AG09319 (cell line): ENCODE measurements at regions not wholly inside any gene's neighbourhood (a gene's known extent, or its start where the extent isn't known, plus 50 kb on each side); places are given as distances from the start of the nearest gene placed in this dataset.

Source experiments
- DNase-seq: peaks from one replicate; pipeline ENCODE4 v3.0.0-alpha.2; 2010; ENCODE audit warnings: low read depth; ENCODE audit errors: extremely low read depth
- TF ChIP-seq, protein P1 (sequence below): IDR thresholded peaks from 2 replicates; pipeline ENCODE4 v1.5.1; 2011; ENCODE audit warnings: low read depth, mild to moderate bottlenecking, inconsistent platforms, low read length, moderate library complexity

DNA sequence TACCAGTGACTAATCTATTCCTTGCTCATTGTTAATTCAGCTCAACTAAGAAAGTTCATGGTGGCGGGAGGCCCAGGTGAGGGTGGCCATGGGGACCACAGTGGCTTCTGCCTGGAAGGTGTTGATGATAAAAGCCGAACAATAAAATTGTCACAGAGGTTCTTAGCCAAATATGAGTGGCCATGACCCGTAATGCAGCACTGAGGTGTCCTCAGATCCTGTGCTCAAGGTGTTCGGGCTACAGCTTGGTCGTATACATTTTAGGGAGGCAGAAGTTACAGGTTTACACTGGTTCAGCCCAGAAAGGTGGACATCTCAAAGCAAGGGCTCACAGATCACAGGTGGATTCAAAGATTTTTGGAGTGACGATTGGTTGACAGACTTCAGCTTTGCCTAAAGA lies 98.5 kb upstream of the SNTG2 start:
- no peak for DNase-seq
- TF ChIP-seq, protein P1, sequence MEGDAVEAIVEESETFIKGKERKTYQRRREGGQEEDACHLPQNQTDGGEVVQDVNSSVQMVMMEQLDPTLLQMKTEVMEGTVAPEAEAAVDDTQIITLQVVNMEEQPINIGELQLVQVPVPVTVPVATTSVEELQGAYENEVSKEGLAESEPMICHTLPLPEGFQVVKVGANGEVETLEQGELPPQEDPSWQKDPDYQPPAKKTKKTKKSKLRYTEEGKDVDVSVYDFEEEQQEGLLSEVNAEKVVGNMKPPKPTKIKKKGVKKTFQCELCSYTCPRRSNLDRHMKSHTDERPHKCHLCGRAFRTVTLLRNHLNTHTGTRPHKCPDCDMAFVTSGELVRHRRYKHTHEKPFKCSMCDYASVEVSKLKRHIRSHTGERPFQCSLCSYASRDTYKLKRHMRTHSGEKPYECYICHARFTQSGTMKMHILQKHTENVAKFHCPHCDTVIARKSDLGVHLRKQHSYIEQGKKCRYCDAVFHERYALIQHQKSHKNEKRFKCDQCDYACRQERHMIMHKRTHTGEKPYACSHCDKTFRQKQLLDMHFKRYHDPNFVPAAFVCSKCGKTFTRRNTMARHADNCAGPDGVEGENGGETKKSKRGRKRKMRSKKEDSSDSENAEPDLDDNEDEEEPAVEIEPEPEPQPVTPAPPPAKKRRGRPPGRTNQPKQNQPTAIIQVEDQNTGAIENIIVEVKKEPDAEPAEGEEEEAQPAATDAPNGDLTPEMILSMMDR = no peak

DNA sequence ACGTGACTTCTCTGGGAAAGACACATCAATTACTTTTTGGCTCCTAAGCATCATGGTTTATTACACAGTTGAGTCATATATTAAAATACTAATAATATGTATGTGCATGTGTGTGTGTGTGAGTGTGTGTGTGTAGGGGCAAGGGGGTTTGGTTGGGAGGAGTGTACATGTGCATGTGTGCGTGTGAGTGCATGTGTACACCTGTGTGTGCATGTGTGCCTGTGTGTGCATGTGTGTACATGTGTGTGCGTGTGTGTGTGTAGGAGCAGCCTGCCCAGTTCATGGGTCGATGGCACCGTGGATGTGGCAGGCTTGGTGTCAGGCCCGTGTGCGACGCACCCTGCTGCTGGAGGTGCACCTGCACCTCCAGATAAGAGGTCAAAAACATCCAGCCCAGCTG lies 99.0 kb upstream of the SNTG2 start:
- TF ChIP-seq, protein P1 = no peak

DNA sequence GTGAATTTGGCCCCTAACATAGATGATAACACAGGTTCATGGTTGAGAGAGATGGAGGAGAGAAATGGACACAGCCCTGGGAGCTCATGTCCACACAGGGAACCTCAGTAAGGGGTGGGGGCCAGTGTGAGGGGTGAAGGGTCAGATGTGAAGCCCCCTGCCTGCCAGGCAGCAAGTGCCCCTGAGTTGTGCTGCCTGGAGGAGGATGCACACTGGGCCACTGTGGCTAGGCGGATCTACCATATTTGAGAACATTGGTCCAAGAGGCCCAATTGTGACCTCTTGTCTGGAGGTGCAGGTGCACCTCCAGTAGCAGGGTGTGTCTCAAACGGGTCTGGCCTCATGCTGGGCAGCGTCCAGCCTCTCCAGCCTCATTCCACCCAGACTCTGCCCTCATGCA lies 99.6 kb upstream of the SNTG2 start:
- no peak for DNase-seq
- TF ChIP-seq, protein P1 = no peak

More for the DNA sequence above, 99.0 kb upstream of the SNTG2 start:
- no peak for DNase-seq

DNA sequence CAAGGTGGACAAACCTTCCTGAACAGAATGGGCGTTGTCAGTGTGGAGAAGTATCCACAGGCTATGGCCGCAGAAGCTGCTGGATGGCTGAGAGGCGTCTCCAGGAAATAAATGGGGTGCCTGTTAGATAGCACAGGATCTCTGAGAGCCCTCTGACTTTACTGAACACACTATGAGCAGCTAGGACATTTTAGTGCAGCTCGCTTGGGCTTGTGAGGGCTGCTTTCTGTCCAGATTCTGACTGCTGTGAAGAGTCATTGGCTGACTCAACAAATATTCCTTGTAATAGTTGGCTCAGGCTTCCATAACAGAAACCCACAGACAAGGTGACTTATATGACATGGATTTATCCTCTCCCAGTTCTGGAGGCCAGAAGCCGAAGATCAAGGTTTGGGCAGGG lies 100.2 kb upstream of the SNTG2 start:
- no peak for DNase-seq
- TF ChIP-seq, protein P1 = no peak

DNA sequence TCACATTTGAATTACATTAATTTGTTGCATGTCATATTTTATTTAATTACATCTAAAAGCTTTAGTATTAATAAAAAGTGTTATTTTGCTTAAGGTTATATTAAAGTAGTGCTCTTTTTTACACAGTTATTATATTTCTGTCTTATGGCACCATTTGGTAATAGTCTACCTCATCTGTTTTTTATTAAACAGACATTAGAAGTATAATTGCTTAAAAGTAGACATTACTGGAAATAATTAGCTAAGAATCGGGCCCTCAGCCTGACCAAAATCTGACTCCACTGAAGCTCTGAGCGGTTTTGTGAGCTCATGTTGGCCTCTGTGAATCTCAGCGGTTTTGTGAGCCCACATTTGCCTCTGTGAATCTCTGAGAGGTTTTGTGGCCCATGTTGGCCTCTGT lies 102.5 kb upstream of the SNTG2 start:
- peak; percentile 32 for DNase-seq
- TF ChIP-seq, protein P1 = no peak

DNA sequence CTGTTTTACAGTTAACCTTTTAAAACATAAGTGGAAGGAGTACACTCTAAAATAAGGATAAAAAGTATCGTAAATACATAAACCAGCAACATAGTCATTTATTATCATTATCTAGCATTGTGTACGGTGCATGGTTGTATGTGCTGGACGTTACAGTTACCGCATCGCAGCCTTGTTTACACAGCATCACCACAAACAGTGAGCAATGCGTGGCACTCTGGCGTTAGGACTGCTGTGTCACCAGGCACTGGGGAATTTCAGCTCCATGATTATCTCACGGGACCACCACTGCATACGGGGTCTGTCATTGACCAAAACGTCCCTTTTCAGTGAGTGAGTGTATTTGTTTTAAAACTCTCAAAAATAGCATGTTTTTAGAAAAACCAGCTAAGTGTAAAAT lies 103.0 kb upstream of the SNTG2 start:
- no peak for DNase-seq
- TF ChIP-seq, protein P1 = no peak

DNA sequence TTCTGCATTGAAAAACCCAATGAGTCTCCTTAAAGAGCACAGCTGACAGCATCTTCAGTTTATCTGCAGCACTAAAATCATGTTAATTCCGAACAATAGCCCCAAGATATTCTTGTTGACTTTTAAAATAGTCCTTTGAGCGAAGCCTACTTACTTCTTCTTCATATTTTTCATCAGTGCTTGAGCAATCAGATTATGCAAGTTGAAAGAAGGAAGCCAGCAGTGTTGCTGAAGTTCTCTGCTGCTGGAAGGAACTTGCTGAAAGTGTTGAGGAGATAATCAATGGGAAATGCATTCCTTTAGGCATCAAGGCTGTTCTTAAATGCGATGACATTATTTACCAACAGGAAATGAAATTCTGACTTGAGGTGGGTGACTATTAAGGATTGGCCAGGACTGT lies 105.9 kb upstream of the SNTG2 start:
- no peak for DNase-seq
- TF ChIP-seq, protein P1 = no peak
